ENCODE measurements at regions not wholly inside any gene's neighbourhood (a gene's known extent, or its start where the extent isn't known, plus 50 kb on each side); places are given as distances from the start of the nearest gene placed in this dataset.

DNA sequence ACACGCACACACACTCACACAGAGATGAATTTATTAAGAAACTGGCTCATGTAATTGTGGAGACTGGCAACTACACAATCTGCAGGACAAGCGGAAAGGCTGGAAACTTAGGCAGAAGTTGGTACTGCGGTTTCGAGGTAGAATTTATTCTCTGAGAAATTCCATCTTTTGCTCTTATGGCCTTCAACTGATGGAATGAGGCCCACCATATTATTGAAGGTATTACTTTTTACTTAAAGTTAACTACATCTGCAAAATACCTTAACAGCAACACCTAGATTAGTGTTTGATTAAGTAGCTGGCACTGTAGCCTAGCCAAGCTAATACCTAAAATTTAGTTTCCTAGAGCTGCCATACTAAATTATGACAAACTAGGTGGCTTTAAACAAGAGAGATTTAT lies 384.0 kb upstream of the UBE2E3 start:
- H2AFZ ChIP-seq (replicated peaks; ENCODE audit: low read length, poor library complexity), result no peak overlapping the region
- no peak overlapping the region for H2AK9ac ChIP-seq (replicated peaks; ENCODE audit: low read depth, low read length, poor library complexity)
- H3K4me1 ChIP-seq (ENCODE audit: control insufficient read depth, insufficient read depth, low read length), result no peaks in the 10 kb centered on the region
- no peak overlapping the region for H2BK15ac ChIP-seq (ENCODE audit: low read depth, low read length)
- dilution Hi-C loops (cut with HindIII; ENCODE audit: low sequenced_read_pairs, unreplicated experiment), result no loop called here
- no peak overlapping the region for H3K27ac ChIP-seq (ENCODE audit: insufficient read depth, low read length)
- H3K18ac ChIP-seq (ENCODE audit: low read depth, low read length), result no peak overlapping the region
- ATAC-seq (ENCODE audit: low read depth), result no peak
- no peaks in the 10 kb centered on the region for H3K27me3 ChIP-seq (ENCODE audit: control insufficient read depth, insufficient read depth, low read length)
- H3K9me3 ChIP-seq (ENCODE audit: control insufficient read depth, insufficient read depth, low read length), result no peaks in the 10 kb centered on the region
- H3K56ac ChIP-seq (ENCODE audit: extremely low read depth, insufficient read depth, low read length), result no peak overlapping the region
- H4K8ac ChIP-seq (ENCODE audit: low read depth in 2 of 2, low read length in 2 of 2), result no peak overlapping the region
- H3K79me1 ChIP-seq (ENCODE audit: low read depth in 1 of 2, low read length in 2 of 2), result no peaks in the 10 kb centered on the region
- H3K9ac ChIP-seq (ENCODE audit: low read depth, low read length), result no peak overlapping the region
- no peaks in the 10 kb centered on the region for H3K9me1 ChIP-seq (ENCODE audit: insufficient read depth, low read length)
- no peak overlapping the region for H3K4ac ChIP-seq (ENCODE audit: low read depth, low read length)
- no peak overlapping the region for H3K14ac ChIP-seq (replicated peaks; ENCODE audit: low read depth, low read length)
- POLR2A ChIA-PET (ENCODE audit: unreplicated experiment), result no interaction called here
- WGBS, 2 experiments (ENCODE audit: extremely low coverage in 2 of 2, insufficient read length in 1 of 2), result no CpG with 5 or more reads among the region's 4 CpGs
- no peak overlapping the region for H3K4me3 ChIP-seq (ENCODE audit: insufficient read depth, low read depth, low read length)
- no peak overlapping the region for H3K23ac ChIP-seq (ENCODE audit: low read depth, low read length)
- intact Hi-C loops (cut with micrococcal nuclease), result no loop called here
- DNase-seq, result no peak
- no peaks in the 10 kb centered on the region for H4K20me1 ChIP-seq (ENCODE audit: insufficient read depth, low read length)
- TF ChIP-seq RCOR1 (IDR thresholded peaks at IDR 0.05; ENCODE audit: insufficient replicate concordance, low read length) (no peak), MXI1 (IDR thresholded peaks at IDR 0.05; ENCODE audit: borderline replicate concordance, low read depth, low read length) (no peak), USF2 (IDR thresholded peaks at IDR 0.05; ENCODE audit: low read depth, low read length) (no peak), MAFK (IDR thresholded peaks at IDR 0.05; ENCODE audit: low read depth, low read length) (no peak), FOS (IDR thresholded peaks at IDR 0.05; ENCODE audit: low read depth, low read length) (no peak), SMC3 (IDR thresholded peaks at IDR 0.05; ENCODE audit: low read depth, low read length) (no peak), CHD1 (IDR thresholded peaks at IDR 0.05; ENCODE audit: low read depth, low read length) (no peak), MAZ (IDR thresholded peaks at IDR 0.05; ENCODE audit: borderline replicate concordance, low read depth, low read length) (no peak), BHLHE40 (IDR thresholded peaks at IDR 0.05; ENCODE audit: low read depth, low read length) (no peak)
- H2AK5ac ChIP-seq (ENCODE audit: low read depth, low read length), result no peak overlapping the region
- H2BK20ac ChIP-seq (ENCODE audit: low read depth, low read length), result no peak overlapping the region
- H3K4me2 ChIP-seq (ENCODE audit: low read depth, low read length), result no peak overlapping the region
- H3K36me3 ChIP-seq (ENCODE audit: control insufficient read depth, insufficient read depth, low read length), result no peaks in the 10 kb centered on the region
- BruUV-seq (replicated peaks), result no TSS peak
- CTCF ChIA-PET, result no interaction called here
- no peak overlapping the region for H4K91ac ChIP-seq (ENCODE audit: insufficient read depth, low read depth, low read length)
- no peak overlapping the region for H2BK5ac ChIP-seq (ENCODE audit: low read depth, low read length, poor library complexity, severe bottlenecking)
- in situ Hi-C loops (cut with MboI; ENCODE audit: low sequenced_read_pairs), result no loop called here
- H4K5ac ChIP-seq (ENCODE audit: low read depth, low read length), result no peak overlapping the region
- no peak overlapping the region for H2BK120ac ChIP-seq (ENCODE audit: low read depth, low read length)
